ENCODE measurements at regions not wholly inside any gene's neighbourhood (a gene's known extent, or its start where the extent isn't known, plus 50 kb on each side); places are given as distances from the start of the nearest gene placed in this dataset.

DNA sequence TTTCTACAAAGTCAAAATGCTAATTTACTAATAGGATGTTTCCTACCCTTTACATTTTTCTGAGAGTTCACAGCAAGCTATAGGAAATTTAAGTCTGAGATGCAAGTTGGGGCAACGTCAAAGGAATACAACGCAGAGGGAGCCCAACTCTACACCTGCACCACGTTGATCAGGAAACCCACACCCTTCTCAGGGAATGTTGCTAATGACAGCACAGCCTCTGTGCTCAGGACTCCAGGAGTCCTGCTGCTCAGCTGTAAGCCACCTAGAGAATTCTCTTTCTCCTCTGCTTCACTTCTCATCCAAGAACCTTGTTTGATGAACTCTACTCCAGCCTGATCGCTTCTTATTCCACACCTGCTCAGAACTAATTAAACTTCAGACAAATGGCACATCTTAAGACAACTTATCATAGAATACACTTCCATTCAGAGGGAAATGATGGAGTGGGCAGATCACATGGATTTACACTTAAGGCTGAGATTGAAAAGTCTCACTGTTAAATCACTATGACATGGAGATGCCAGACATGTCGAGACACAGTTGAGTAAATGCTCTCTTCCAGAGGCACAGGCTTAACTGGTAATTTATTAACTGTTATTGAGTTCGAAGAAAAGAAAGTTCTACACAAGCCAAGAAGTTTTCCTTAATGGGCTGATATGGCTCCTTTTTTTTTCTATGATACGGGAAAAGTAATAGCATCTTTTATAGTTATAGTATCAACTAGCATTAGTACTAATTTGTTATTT is 811.6 kb upstream of the ARGLU1 start:
- Mint-ChIP-seq H3K27me3 (no peaks in the 10 kb centered on the region), H3K27ac (no peak overlapping the region), H3K9me3 (peaks cover 0 to 9% (median under 1%) of the 10 kb centered on the region in 8 donors), H3K36me3 (no peaks in the 10 kb centered on the region), H3K4me3 (no peak overlapping the region), H3K4me1 (no peaks in the 10 kb centered on the region)
- Histone ChIP-seq H3K27me3 (ENCODE audit: insufficient read depth, low read length) (no peaks in the 10 kb centered on the region), H3K27ac (ENCODE audit: low read depth, low read length) (no peak overlapping the region), H3K4me3 (ENCODE audit: low read length in 2 of 2) (no peak overlapping the region), H3K36me3 (ENCODE audit: insufficient read depth, low read length) (no peaks in the 10 kb centered on the region), H3K4me1 (ENCODE audit: insufficient read depth, low read length) (no peaks in the 10 kb centered on the region), H3K9me3 (ENCODE audit: control insufficient read depth in 1 of 2, low read length in 2 of 2) (no peaks in the 10 kb centered on the region)
- ChIA-PET CTCF (ENCODE audit: partially characterized antibody) (no interaction called here), POLR2A (ENCODE audit: partially characterized antibody) (no interaction called here)
- DNase-seq, result no peak
- intact Hi-C loops (cut with micrococcal nuclease), result no loop called here

DNA sequence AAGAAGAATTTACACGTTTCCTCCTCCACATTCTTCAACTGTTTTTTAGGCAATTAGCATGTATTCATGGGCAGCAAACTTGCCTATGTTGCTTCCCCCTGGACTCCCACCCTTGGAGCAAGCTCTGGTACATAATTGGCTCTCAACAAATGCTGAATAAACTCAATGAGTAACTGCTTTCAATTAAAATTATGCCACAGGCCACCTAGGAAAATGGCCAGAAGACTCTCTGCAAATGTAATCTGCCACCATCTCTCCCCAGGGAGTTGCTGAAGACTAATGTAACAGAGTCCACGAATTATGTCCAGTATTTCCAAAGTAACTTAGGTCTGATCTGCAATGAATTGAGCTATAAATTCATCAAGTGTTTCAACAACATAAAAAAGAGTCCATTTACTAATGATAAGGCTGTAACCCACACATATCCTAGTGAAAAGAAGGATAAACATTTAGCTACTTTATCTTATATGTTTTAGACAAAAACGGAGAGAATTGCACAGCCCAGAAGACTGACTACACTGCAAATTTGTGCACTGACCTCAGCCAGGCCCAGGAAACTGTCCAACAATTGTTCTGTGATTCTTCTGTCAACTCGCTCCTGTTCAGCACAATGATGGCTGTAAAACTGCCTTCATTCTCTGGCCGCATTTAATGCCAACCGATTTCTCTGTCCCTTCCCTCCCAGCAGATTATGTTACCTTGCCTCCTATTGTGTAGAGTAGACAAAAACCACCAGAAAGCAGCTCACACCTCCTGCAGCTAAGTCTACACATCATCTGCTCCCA is 808.6 kb upstream of the ARGLU1 start:
- CTCF ChIA-PET (ENCODE audit: partially characterized antibody), result no interaction called here

DNA sequence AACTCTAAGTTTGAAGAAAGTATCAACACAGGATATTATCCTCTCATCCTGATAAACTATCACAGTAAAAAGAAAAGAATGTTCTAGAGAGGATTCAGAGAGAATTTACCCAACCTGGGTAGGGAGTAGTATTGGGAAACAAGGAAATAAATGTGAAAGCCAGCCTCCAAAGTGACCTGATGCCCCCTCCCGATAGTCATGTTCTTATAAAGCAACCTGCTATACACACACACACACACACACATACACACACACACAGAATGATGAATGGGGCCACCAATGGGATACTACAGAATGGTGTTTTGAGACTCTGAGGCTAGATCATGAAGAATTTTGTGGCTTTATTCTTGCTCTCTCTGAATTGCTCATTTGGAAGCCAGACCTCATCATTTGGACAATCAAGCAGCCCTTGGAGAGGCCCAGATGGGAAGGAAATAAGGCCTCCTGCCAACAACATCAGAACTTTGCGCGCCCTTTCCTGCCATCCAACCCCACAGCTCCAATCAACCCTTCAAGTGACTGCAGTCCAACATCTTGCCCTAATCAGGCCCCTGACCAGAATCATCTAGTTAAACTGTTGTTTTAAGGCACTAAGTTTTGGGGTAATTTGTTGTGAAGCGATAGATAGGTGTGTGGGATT is 807.9 kb upstream of the ARGLU1 start:
- no peak overlapping the region for H3K27ac ChIP-seq (ENCODE audit: low read depth, low read length)
- ChIA-PET POLR2A (ENCODE audit: partially characterized antibody) (no interaction called here), CTCF (ENCODE audit: partially characterized antibody) (no interaction called here)
- no peaks in the 10 kb centered on the region for H3K36me3 ChIP-seq (ENCODE audit: insufficient read depth, low read length)
- H3K36me3 Mint-ChIP-seq, result no peaks in the 10 kb centered on the region
- no peak overlapping the region for H3K4me3 Mint-ChIP-seq
- no peak for DNase-seq
- H3K4me1 ChIP-seq (ENCODE audit: insufficient read depth, low read length), result no peaks in the 10 kb centered on the region
- H3K27ac Mint-ChIP-seq, result no peak overlapping the region
- no peaks in the 10 kb centered on the region for H3K27me3 ChIP-seq (ENCODE audit: insufficient read depth, low read length)
- peaks cover 0 to 8% (median 2%) of the 10 kb centered on the region in 8 donors for H3K9me3 Mint-ChIP-seq
- no peaks in the 10 kb centered on the region for H3K27me3 Mint-ChIP-seq
- no peak overlapping the region for H3K4me3 ChIP-seq (ENCODE audit: low read length in 2 of 2)
- H3K9me3 ChIP-seq (ENCODE audit: control insufficient read depth in 1 of 2, low read length in 2 of 2), result no peaks in the 10 kb centered on the region
- H3K4me1 Mint-ChIP-seq, result no peaks in the 10 kb centered on the region
- intact Hi-C loops (cut with micrococcal nuclease), result no loop called here

More for the DNA sequence above, 808.6 kb upstream of the ARGLU1 start:
- no peak overlapping the region for H3K4me3 Mint-ChIP-seq
- H3K36me3 Mint-ChIP-seq, result no peaks in the 10 kb centered on the region
- Histone ChIP-seq H3K4me3 (ENCODE audit: low read length in 2 of 2) (no peak overlapping the region), H3K36me3 (ENCODE audit: insufficient read depth, low read length) (no peaks in the 10 kb centered on the region), H3K4me1 (ENCODE audit: insufficient read depth, low read length) (no peaks in the 10 kb centered on the region), H3K27me3 (ENCODE audit: insufficient read depth, low read length) (no peaks in the 10 kb centered on the region), H3K9me3 (ENCODE audit: control insufficient read depth in 1 of 2, low read length in 2 of 2) (no peaks in the 10 kb centered on the region), H3K27ac (ENCODE audit: low read depth, low read length) (no peak overlapping the region)
- H3K9me3 Mint-ChIP-seq, result peaks cover 0 to 8% (median 2%) of the 10 kb centered on the region in 8 donors
- H3K27me3 Mint-ChIP-seq, result no peaks in the 10 kb centered on the region
- DNase-seq, result no peak
- intact Hi-C loops (cut with micrococcal nuclease), result no loop called here
- no peaks in the 10 kb centered on the region for H3K4me1 Mint-ChIP-seq
- H3K27ac Mint-ChIP-seq, result no peak overlapping the region
- POLR2A ChIA-PET (ENCODE audit: partially characterized antibody), result no interaction called here

- H3K27ac Mint-ChIP-seq, result no peak overlapping the region
- no peaks in the 10 kb centered on the region for H3K36me3 Mint-ChIP-seq
- POLR2A ChIA-PET (ENCODE audit: partially characterized antibody), result no interaction called here
- no peak overlapping the region for H3K4me3 Mint-ChIP-seq
- no peaks in the 10 kb centered on the region for H3K4me1 ChIP-seq (ENCODE audit: insufficient read depth, low read length)
- H3K27me3 ChIP-seq (ENCODE audit: insufficient read depth, low read length), result no peaks in the 10 kb centered on the region
- no peaks in the 10 kb centered on the region for H3K27me3 Mint-ChIP-seq
- no peak for DNase-seq
- no peak overlapping the region for H3K27ac ChIP-seq (ENCODE audit: low read depth, low read length)
- intact Hi-C loops (cut with micrococcal nuclease), result no loop called here
- H3K4me1 Mint-ChIP-seq, result no peaks in the 10 kb centered on the region
- no peaks in the 10 kb centered on the region for H3K9me3 ChIP-seq (ENCODE audit: control insufficient read depth in 1 of 2, low read length in 2 of 2)
- H3K4me3 ChIP-seq (ENCODE audit: low read length in 2 of 2), result no peak overlapping the region
- CTCF ChIA-PET (ENCODE audit: partially characterized antibody), result no interaction called here
- H3K36me3 ChIP-seq (ENCODE audit: insufficient read depth, low read length), result no peaks in the 10 kb centered on the region
- peaks cover 0 to 8% (median 2%) of the 10 kb centered on the region in 8 donors for H3K9me3 Mint-ChIP-seq
Observed at GRCh38 chr13:107374038-107374437, 806.1 kb upstream of the ARGLU1 start.

DNA sequence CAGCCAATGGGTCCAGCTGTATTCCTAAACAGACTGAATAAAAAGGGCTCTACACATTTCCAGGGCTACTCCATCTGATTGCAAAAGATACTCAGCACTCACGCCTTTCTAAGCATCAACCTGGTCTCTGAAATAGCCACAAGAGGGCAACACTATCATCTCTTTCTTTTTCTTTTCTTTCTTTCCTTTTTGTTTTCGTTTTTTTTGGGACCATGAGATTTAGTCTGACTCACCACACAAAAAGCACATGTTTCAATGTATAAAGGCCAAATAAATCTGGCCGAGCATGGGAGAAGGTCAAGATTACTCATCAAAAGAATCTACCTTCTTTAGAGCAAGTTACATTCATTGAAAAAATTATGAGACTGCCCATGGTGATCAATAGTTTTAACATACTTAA is 805.6 kb upstream of the ARGLU1 start:
- no peaks in the 10 kb centered on the region for H3K4me1 ChIP-seq (ENCODE audit: insufficient read depth, low read length)
- intact Hi-C loops (cut with micrococcal nuclease), result no loop called here
- no peaks in the 10 kb centered on the region for H3K36me3 Mint-ChIP-seq
- peaks cover 0 to 10% (median 2%) of the 10 kb centered on the region in 8 donors for H3K9me3 Mint-ChIP-seq
- H3K36me3 ChIP-seq (ENCODE audit: insufficient read depth, low read length), result no peaks in the 10 kb centered on the region
- ChIA-PET POLR2A (ENCODE audit: partially characterized antibody) (no interaction called here), CTCF (ENCODE audit: partially characterized antibody) (no interaction called here)
- H3K27ac Mint-ChIP-seq, result no peak overlapping the region
- no peaks in the 10 kb centered on the region for H3K27me3 Mint-ChIP-seq
- no peak for DNase-seq
- no peaks in the 10 kb centered on the region for H3K9me3 ChIP-seq (ENCODE audit: control insufficient read depth in 1 of 2, low read length in 2 of 2)
- no peaks in the 10 kb centered on the region for H3K4me1 Mint-ChIP-seq
- H3K27me3 ChIP-seq (ENCODE audit: insufficient read depth, low read length), result no peaks in the 10 kb centered on the region
- H3K4me3 Mint-ChIP-seq, result no peak overlapping the region
- no peak overlapping the region for H3K27ac ChIP-seq (ENCODE audit: low read depth, low read length)
- H3K4me3 ChIP-seq (ENCODE audit: low read length in 2 of 2), result no peak overlapping the region

- ChIA-PET CTCF (ENCODE audit: partially characterized antibody) (no interaction called here), POLR2A (ENCODE audit: partially characterized antibody) (no interaction called here)
- H3K27me3 Mint-ChIP-seq, result no peaks in the 10 kb centered on the region
- no peak overlapping the region for H3K27ac ChIP-seq (ENCODE audit: low read depth, low read length)
- H3K4me1 ChIP-seq (ENCODE audit: insufficient read depth, low read length), result no peaks in the 10 kb centered on the region
- H3K36me3 ChIP-seq (ENCODE audit: insufficient read depth, low read length), result no peaks in the 10 kb centered on the region
- no peak overlapping the region for H3K4me3 ChIP-seq (ENCODE audit: low read length in 2 of 2)
- H3K27me3 ChIP-seq (ENCODE audit: insufficient read depth, low read length), result no peaks in the 10 kb centered on the region
- peaks cover 0 to 6% (median 2%) of the 10 kb centered on the region in 8 donors for H3K9me3 Mint-ChIP-seq
- intact Hi-C loops (cut with micrococcal nuclease), result no loop called here
- H3K36me3 Mint-ChIP-seq, result no peaks in the 10 kb centered on the region
- DNase-seq, result no peak
- peak overlapping the region in 1 of 8 donors; percentile 49 for H3K4me3 Mint-ChIP-seq
- H3K27ac Mint-ChIP-seq, result no peak overlapping the region
- H3K9me3 ChIP-seq (ENCODE audit: control insufficient read depth in 1 of 2, low read length in 2 of 2), result no peaks in the 10 kb centered on the region
- no peaks in the 10 kb centered on the region for H3K4me1 Mint-ChIP-seq
Observed at GRCh38 chr13:107370015-107370785, 802.3 kb upstream of the ARGLU1 start.

DNA sequence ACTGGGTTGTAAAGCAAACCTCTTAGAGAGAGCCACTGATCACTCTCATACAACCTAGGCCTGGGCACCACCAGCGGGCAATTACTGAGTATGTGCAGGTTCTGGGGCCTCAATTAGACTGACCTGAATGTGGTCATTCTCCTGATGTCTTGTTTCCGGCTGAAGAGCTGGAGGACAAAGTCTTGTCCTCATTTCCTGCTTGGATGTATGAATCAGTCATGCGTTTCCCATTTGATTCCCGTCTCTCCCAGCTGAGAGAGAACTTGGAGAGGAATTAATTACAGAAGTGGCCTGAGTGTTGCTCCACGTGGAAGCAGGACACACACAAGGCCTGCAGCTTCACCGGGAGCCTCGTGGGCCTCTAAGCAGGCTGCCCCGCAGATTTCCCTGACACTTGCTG is 799.3 kb upstream of the ARGLU1 start:
- H3K27me3 ChIP-seq (ENCODE audit: insufficient read depth, low read length), result no peaks in the 10 kb centered on the region
- H3K27ac Mint-ChIP-seq, result no peak overlapping the region
- H3K4me1 ChIP-seq (ENCODE audit: insufficient read depth, low read length), result no peaks in the 10 kb centered on the region
- no peaks in the 10 kb centered on the region for H3K4me1 Mint-ChIP-seq
- H3K36me3 Mint-ChIP-seq, result no peaks in the 10 kb centered on the region
- peaks cover 0 to 6% (median under 1%) of the 10 kb centered on the region in 8 donors for H3K9me3 Mint-ChIP-seq
- H3K4me3 ChIP-seq (ENCODE audit: low read length in 2 of 2), result no peak overlapping the region
- no peak overlapping the region for H3K4me3 Mint-ChIP-seq
- ChIA-PET CTCF (ENCODE audit: partially characterized antibody) (no interaction called here), POLR2A (ENCODE audit: partially characterized antibody) (no interaction called here)
- no peaks in the 10 kb centered on the region for H3K9me3 ChIP-seq (ENCODE audit: control insufficient read depth in 1 of 2, low read length in 2 of 2)
- no peak overlapping the region for H3K27ac ChIP-seq (ENCODE audit: low read depth, low read length)
- no peak for DNase-seq
- intact Hi-C loops (cut with micrococcal nuclease), result no loop called here
- no peaks in the 10 kb centered on the region for H3K27me3 Mint-ChIP-seq
- H3K36me3 ChIP-seq (ENCODE audit: insufficient read depth, low read length), result no peaks in the 10 kb centered on the region

All from CD4-positive, alpha-beta memory T cell (primary cell).